Left lung (tissue), 4 donors: ENCODE measurements at regions not wholly inside any gene's neighbourhood (a gene's known extent, or its start where the extent isn't known, plus 50 kb on each side); places are given as distances from the start of the nearest gene placed in this dataset.

ENCODE experiments used
- ATAC-seq: fragments of 200-7000 bp; cut with Tn5 transposase; one replicate; pipeline ENCODE4 v1.9.1; 2020; ENCODE audit warnings: moderate library complexity
- DNase-seq, 4 donors: peaks; one replicate each; pipeline ENCODE4 v3.0.0-alpha.2; 2013 to 2020
- H3K27ac ChIP-seq, 2 donors: fragments of 200-600 bp; sonication (generic) in 1 of 2; one replicate each; pipeline versions ENCODE4 v1.5.0 to v1.8.0; 2020 to 2021
- H3K27me3 ChIP-seq, 2 donors: fragments of 200-600 bp; sonication (generic) in 1 of 2; one replicate each; pipeline versions ENCODE4 v1.5.0 to v1.8.0; 2020 to 2021
- H3K36me3 ChIP-seq, 2 donors: fragments of 200-600 bp; sonication (generic) in 1 of 2; one replicate each; pipeline versions ENCODE4 v1.5.0 to v1.8.0; 2020 to 2021
- H3K4me1 ChIP-seq, 2 donors: fragments of 200-600 bp; one replicate each; pipeline ENCODE4 v1.8.0; 2021
- H3K4me3 ChIP-seq, 2 donors: fragments of 200-600 bp; sonication (generic) in 1 of 2; one replicate each; pipeline versions ENCODE4 v1.5.0 to v1.8.0; 2020 to 2021; ENCODE audit warnings: mild to moderate bottlenecking in 1 of 2
- H3K9me3 ChIP-seq, 2 donors: fragments of 200-600 bp; sonication (generic) in 1 of 2; one replicate each; pipeline versions ENCODE4 v1.5.0 to v1.8.0; 2020 to 2021
- intact Hi-C, 2 donors: fragments of 100-400 bp; cut with DNase I; formaldehyde crosslinking; loops; one replicate each; pipeline versions ENCODE4 v1.11.2 to v1.14.2; 2022
- TF ChIP-seq, protein P1 (sequence below), 2 donors: fragments of 200-600 bp; sonication (generic) in 1 of 2; IDR thresholded peaks; one replicate each; pipeline versions ENCODE4 v1.5.0 to v1.8.0; 2021; ENCODE audit warnings: antibody characterized with exemption in 2 of 2
- donor health status: DM: no; HTN: yes; CAD: no.
- donor health status: DM: no; HTN: no; CAD: no.

GRCh38 chr10:128571745-128572144, 445.5 kb upstream of the MKI67 start:
- ATAC-seq, result peak; percentile 19
- H3K4me1 ChIP-seq, result no peaks in the 10 kb centered on the region

DNA sequence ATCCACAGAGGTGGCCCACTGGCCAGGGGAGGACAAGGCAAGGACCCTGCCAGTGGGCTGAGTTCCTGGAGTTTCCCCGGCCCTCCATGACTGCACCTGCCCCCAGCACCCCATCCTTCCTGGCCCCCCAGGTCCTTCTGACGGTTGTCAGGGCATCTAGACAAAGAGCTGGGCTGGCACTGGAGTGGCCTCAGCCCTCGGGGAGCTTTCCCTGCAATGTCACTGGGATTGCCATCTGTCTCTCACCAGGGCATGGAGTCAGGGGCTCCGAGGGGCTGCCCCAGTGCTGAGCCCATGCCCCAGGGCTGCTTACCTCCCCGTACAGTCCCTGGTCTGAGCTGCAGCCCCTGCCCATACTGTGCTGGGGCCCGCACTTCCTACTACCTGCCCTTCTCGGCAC, 446.5 kb upstream of the MKI67 start:
- no peaks in the 10 kb centered on the region for H3K4me1 ChIP-seq
- H3K9me3 ChIP-seq, result no peaks in the 10 kb centered on the region
- no peak for ATAC-seq
- DNase-seq, result no peak
- intact Hi-C loops, result no loop called here
- H3K27me3 ChIP-seq, result peaks cover 4 to 35% of the 10 kb centered on the region in 2 donors
- no peak overlapping the region for H3K4me3 ChIP-seq
- H3K27ac ChIP-seq, result no peak overlapping the region
- TF ChIP-seq, protein P1, sequence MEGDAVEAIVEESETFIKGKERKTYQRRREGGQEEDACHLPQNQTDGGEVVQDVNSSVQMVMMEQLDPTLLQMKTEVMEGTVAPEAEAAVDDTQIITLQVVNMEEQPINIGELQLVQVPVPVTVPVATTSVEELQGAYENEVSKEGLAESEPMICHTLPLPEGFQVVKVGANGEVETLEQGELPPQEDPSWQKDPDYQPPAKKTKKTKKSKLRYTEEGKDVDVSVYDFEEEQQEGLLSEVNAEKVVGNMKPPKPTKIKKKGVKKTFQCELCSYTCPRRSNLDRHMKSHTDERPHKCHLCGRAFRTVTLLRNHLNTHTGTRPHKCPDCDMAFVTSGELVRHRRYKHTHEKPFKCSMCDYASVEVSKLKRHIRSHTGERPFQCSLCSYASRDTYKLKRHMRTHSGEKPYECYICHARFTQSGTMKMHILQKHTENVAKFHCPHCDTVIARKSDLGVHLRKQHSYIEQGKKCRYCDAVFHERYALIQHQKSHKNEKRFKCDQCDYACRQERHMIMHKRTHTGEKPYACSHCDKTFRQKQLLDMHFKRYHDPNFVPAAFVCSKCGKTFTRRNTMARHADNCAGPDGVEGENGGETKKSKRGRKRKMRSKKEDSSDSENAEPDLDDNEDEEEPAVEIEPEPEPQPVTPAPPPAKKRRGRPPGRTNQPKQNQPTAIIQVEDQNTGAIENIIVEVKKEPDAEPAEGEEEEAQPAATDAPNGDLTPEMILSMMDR (IDR thresholded peaks at IDR 0.05), result no peak
- H3K36me3 ChIP-seq, result no peaks in the 10 kb centered on the region

More at GRCh38 chr10:128571745-128572144, 445.5 kb upstream of the MKI67 start:
- Histone ChIP-seq H3K36me3 (no peaks in the 10 kb centered on the region), H3K27me3 (peaks cover 4 to 41% of the 10 kb centered on the region in 2 donors), H3K9me3 (no peaks in the 10 kb centered on the region), H3K27ac (no peak overlapping the region), H3K4me3 (no peak overlapping the region)
- DNase-seq, result no peak
- intact Hi-C loops, result no loop called here
- TF ChIP-seq, protein P1 (IDR thresholded peaks at IDR 0.05), result no peak

- H3K27me3 ChIP-seq, result peaks cover 4 to 28% of the 10 kb centered on the region in 2 donors
- H3K4me3 ChIP-seq, result no peak overlapping the region
- TF ChIP-seq, protein P1 (IDR thresholded peaks at IDR 0.05), result no peak
- H3K27ac ChIP-seq, result no peak overlapping the region
- H3K4me1 ChIP-seq, result no peaks in the 10 kb centered on the region
- ATAC-seq (no peak), DNase-seq (no peak)
- intact Hi-C loops, result no loop called here
- no peaks in the 10 kb centered on the region for H3K9me3 ChIP-seq
- H3K36me3 ChIP-seq, result no peaks in the 10 kb centered on the region
These were observed 447.1 kb upstream of the MKI67 start for GRCh38 chr10:128573281-128573845.

- Histone ChIP-seq H3K9me3 (no peaks in the 10 kb centered on the region), H3K27ac (no peak overlapping the region), H3K4me3 (no peak overlapping the region), H3K4me1 (no peaks in the 10 kb centered on the region), H3K36me3 (no peaks in the 10 kb centered on the region), H3K27me3 (peaks cover 4 to 25% of the 10 kb centered on the region in 2 donors)
- DNase-seq, result no peak
- TF ChIP-seq, protein P1 (IDR thresholded peaks at IDR 0.05), result no peak
- ATAC-seq, result no peak
- intact Hi-C loops, result no loop called here
These were observed 447.8 kb upstream of the MKI67 start for GRCh38 chr10:128573986-128574385.

GRCh38 chr10:128574581-128575210, 448.5 kb upstream of the MKI67 start:
- no peak overlapping the region for H3K4me3 ChIP-seq
- no peaks in the 10 kb centered on the region for H3K36me3 ChIP-seq
- H3K9me3 ChIP-seq, result no peaks in the 10 kb centered on the region
- no peak for DNase-seq
- peaks cover 4 to 25% of the 10 kb centered on the region in 2 donors for H3K27me3 ChIP-seq
- no peaks in the 10 kb centered on the region for H3K4me1 ChIP-seq
- intact Hi-C loops, result no loop called here
- TF ChIP-seq, protein P1 (IDR thresholded peaks at IDR 0.05), result no peak
- no peak overlapping the region for H3K27ac ChIP-seq
- ATAC-seq, result no peak
